GM21515 (cell line): ENCODE measurements at regions not wholly inside any gene's neighbourhood (a gene's known extent, or its start where the extent isn't known, plus 50 kb on each side); places are given as distances from the start of the nearest gene placed in this dataset.

ENCODE experiments used
- ATAC-seq: cut with Tn5 transposase; IDR thresholded peaks from one replicate; pipeline ENCODE4 v1.9.1; 2021; ENCODE audit not compliant: unreplicated experiment

GRCh38 chr9:32220750-32221149, 163.7 kb upstream of the ACO1 start:
- ATAC-seq: no peak

- ATAC-seq: no peak
Measured at GRCh38 chr9:32234451-32234850, 150.0 kb upstream of the ACO1 start.

GRCh38 chr9:32247168-32247567, 137.3 kb upstream of the ACO1 start:
- no peak for ATAC-seq

- no peak for ATAC-seq
Measured at GRCh38 chr9:32248189-32248712, 136.2 kb upstream of the ACO1 start.

GRCh38 chr9:32251539-32251938, 132.9 kb upstream of the ACO1 start:
- peak; percentile 88 for ATAC-seq

- no peak for ATAC-seq
Measured at GRCh38 chr9:32253731-32254130, 130.7 kb upstream of the ACO1 start.

- no peak for ATAC-seq
Measured at GRCh38 chr9:32255026-32255425, 129.4 kb upstream of the ACO1 start.

GRCh38 chr9:32258482-32258881, 126.0 kb upstream of the ACO1 start:
- ATAC-seq: no peak

GRCh38 chr9:32260151-32260862, 124.1 kb upstream of the ACO1 start:
- ATAC-seq: no peak

- no peak for ATAC-seq
Measured at GRCh38 chr9:32264170-32264864, 120.1 kb upstream of the ACO1 start.

GRCh38 chr9:32265037-32265436, 119.4 kb upstream of the ACO1 start:
- no peak for ATAC-seq

- ATAC-seq: no peak
Measured at GRCh38 chr9:32278991-32279390, 105.5 kb upstream of the ACO1 start.

- no peak for ATAC-seq
Measured at GRCh38 chr9:32289756-32290155, 94.7 kb upstream of the ACO1 start.

- ATAC-seq: no peak
Measured at GRCh38 chr9:32291370-32291769, 93.1 kb upstream of the ACO1 start.

GRCh38 chr9:32292611-32293010, 91.8 kb upstream of the ACO1 start:
- ATAC-seq: no peak

- ATAC-seq: no peak
Measured at GRCh38 chr9:32293091-32293490, 91.4 kb upstream of the ACO1 start.

- ATAC-seq: no peak
Measured at GRCh38 chr9:32294106-32294505, 90.3 kb upstream of the ACO1 start.

GRCh38 chr9:32300373-32300772, 84.1 kb upstream of the ACO1 start:
- no peak for ATAC-seq

- ATAC-seq: no peak
Measured at GRCh38 chr9:32304495-32304894, 79.9 kb upstream of the ACO1 start.

GRCh38 chr9:32306006-32306405, 78.4 kb upstream of the ACO1 start:
- no peak for ATAC-seq

GRCh38 chr9:32319312-32319929, 65.0 kb upstream of the ACO1 start:
- ATAC-seq: no peak

GRCh38 chr9:32322622-32323021, 61.8 kb upstream of the ACO1 start:
- no peak for ATAC-seq
